ENCODE measurements at regions not wholly inside any gene's neighbourhood (a gene's known extent, or its start where the extent isn't known, plus 50 kb on each side); places are given as distances from the start of the nearest gene placed in this dataset.
A peak's percentile ranks its signal among the peaks of the same experiment; 100 is the strongest.
"Not testable (repeated sequence)": the region's sequence is repeated elsewhere in the genome, so short reads cannot be mapped to it uniquely, and the experiment has no call there.

DNA sequence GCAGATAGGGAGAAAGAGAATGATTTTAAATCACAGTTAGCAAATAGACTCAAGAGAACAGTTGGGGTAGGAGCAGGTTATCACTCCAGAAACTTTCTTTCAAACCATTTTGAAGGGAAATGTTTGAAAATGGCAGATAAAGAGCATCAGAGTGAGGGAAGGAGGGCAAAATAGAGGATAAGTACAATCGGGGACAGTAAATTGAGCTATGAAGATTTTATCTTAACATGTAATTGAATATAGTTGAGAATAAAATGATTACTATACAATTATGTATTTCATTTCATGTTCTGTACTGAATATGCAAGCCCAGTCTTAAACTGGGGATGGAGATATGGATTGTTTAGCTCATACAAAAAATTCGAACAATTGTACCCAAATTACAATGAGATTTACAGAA lies 54.0 kb downstream of the MAP10 start:
- ATAC-seq: no peak

- ATAC-seq: no peak
These were observed 55.9 kb downstream of the MAP10 start for GRCh38 chr1:232861107-232861506.

GRCh38 chr1:232863544-232864275 lies 58.5 kb downstream of the MAP10 start:
- ATAC-seq: no peak

- ATAC-seq: no peak
These were observed 60.1 kb downstream of the MAP10 start for GRCh38 chr1:232865102-232865931.

DNA sequence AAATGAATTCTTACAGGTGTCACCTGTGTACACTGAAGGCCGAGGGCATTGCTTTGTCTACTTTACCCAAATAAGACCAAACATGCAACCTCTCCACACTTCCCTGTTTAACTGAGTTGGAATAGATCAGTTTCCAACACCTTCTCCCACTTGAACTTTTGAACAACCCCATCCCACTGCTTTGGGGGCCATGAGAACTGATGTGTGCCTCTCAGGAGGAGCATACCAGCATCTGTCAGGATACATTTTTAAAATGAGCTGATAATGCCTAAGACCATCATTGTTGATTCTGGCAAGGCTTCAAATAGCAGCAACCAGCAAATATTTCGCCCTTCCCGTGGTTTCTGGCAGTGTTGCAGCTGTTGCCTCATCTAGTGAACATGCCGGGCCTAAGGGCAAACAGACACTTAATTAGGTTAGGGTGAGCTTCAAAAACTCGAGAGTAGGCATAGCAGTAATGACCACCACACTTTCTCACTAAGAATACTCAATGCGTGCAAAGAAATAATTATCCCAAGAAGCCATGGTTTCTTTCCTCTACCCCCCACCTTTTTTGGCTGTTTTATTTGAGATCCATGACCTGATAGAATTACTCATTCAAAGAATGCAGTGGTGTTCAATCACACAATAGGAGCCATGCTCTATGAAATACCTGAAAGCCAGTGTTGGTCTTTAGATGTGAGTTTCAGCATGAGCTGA lies 63.7 kb downstream of the MAP10 start:
- peak; percentile 46 for ATAC-seq

DNA sequence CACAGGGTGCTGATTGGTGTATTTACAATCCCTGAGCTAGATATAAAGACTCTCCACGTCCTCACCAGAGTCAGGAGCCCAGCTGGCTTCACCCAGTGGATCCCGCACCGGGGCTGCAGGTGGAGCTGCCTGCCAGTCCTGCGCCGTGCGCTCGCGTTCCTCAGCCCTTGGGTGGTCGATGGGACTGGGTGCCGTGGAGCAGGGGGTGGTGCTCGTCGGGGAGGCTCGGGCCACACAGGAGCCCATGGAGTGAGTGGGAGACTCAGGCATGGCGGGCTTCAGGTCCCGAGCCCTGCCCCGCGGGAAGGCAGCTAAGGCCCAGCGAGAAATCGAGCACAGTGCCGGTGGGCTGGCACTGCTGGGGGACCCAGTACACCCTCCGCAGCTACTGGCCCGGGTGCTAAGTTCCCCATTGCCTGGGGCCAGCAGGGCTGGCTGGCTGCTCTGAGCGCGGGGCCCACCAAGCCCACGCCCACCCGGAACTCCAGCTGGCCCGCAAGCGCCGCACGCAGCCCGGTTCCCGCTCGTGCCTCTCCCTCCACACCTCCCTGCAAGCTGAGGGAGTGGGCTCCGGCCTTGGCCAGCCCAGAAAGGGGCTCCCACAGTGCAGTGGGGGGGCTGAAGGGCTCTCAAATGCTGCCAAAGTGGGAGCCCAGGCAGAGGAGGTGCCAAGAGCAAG lies 66.2 kb downstream of the MAP10 start:
- ATAC-seq: not testable (repeated sequence)

GRCh38 chr1:232872284-232872683 lies 67.1 kb downstream of the MAP10 start:
- no peak for ATAC-seq

DNA sequence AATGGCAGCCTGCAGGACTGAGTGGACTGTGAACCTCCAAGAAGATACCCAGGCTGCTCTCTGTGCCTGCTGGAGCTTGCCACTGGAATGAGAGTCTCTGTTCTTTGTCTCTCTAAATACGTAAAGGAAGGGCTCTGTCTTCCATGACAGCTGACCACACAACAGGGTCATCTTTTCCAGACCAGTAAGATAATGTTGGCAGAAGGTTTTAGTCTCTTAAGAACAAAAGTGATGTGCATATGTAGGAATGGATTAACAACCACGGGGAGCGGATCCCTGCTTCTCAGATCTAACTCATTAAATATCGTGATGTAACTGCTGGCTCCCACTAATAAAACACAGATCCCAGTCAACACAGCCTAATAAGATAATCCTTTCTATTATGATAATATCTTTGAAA lies 67.5 kb downstream of the MAP10 start:
- no peak for ATAC-seq

GRCh38 chr1:232873412-232873811 lies 68.2 kb downstream of the MAP10 start:
- peak; percentile 51 for ATAC-seq

DNA sequence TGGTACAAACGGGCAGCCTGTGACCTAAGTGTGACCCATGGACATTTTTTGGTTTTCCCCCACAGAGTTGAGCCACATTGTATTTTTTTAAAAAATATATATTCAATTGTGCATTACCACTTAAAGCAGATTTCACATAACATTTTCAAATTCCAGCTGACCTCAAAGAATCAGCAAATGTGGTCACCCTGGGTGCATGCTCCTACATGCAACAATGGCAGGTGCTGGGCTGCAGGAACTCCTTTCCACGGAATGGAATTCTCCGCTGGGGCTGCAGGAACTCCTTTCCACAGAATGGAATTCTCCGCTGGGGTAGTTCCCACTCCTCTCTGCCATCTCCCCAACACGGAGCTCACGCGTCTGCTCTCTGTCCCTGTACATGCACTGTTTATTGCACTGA lies 68.7 kb downstream of the MAP10 start:
- no peak for ATAC-seq

DNA sequence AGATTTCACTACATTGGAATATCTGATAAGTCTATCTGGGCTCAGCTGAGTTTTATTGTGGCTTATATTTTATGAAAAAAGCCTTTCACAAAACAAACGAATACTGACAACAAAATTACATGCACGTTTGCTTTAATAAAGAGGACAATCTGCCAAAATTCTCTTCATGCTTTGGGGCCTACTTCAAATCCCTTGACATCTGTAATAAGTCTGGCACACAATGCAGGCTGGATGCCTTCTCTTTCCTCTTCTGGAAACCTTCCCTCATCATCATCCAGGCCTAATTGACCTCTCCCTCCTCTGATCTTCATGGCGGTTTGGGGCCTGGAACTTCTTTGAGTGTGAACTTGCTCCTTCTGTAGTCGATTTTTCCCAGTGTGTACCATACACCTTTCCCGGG lies 70.3 kb downstream of the MAP10 start:
- no peak for ATAC-seq

DNA sequence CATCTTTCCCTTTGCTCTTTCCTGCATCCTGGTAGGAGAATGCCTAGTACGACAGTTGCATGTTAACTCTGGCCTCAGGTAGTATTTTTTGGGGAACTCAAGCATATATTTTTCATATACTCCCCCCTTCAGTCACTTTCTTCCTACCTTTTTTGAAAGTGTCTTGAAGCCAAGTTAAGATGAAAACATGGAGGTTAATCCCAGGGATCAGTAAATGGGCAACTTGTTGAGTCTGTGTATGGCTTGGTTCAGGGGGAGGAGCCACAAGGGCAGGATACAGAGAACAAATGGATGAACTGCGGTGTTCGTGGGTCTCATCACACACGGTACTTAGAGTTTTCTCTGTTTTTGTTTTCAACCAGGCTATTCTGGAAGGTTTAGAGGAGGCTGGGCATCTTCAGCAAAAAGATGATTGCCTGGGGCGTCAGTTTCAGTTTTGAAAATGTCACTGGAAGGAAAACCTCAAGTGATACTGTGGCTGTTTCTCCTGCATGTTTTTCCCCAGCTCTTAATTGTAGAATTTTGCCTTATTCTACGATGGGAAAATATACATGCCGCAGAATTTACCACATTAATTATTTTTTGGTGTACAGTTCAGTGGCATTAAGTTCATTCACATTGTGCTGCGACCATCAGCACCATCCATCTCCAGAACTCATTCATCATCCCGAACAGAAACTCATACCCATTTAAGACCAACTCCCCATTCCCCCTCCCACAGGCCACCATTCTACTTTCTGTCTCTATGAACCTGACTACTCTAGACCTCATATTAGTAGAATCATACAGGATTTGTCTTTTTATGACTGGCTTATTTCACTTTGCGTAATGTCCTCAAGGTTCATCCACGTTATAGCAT lies 71.5 kb downstream of the MAP10 start:
- no peak for ATAC-seq

GRCh38 chr1:232877365-232878028 lies 72.3 kb downstream of the MAP10 start:
- ATAC-seq: no peak

GRCh38 chr1:232878086-232878485 lies 72.3 kb upstream of the NTPCR start:
- ATAC-seq: no peak

GRCh38 chr1:232880354-232880753 lies 70.1 kb upstream of the NTPCR start:
- ATAC-seq: no peak

DNA sequence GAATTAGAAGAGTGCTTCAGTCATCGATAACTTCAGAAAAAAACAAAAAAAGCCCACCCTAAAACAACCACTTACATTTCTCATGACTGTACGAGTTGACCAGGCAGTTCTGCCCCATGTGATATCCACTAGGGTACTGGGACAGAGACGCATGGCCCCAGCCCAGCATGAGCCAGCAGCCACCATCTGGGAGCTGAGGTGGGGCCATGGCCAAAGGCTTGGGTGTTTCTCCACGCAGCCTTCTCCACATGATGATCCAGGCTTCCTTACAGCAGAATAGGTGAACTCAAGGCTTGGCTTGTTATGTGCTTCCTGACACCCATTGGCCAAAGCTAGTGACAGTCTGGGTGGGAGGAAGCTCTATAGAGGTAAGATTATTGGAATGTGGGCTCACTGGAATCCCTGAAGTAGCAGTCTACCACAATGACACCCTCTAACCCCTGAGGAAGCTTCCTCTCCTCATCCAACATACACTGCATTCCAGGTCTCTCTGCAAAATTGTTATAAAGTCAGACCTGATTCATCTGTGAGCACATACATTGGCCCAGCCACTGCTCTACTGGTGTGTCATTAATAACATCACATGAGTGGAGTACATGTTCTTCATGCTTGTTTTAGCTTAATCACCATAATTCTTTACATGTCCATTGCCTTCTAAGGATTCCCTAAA lies 66.3 kb upstream of the NTPCR start:
- no peak for ATAC-seq

DNA sequence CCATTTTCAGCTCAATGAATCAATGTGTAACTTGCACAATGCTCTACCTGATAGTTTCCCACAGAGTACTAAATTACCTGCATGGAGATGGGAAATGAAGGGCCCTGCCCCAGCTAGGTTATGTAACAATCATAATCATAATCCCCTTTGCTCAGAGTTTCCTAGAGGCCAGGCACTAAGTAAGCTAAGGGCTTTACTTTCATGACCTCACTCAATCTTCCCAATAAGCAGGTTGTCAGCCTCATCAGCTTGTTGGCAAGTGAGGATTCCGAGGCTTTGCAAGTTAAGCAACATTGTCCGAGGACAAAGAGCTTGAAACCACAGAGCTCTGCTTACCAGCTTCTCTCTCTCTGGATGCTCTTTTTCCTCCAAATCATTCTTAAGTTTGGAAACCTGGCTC lies 64.1 kb upstream of the NTPCR start:
- peak; percentile 94 for ATAC-seq

- no peak for ATAC-seq
These were observed 60.0 kb upstream of the NTPCR start for GRCh38 chr1:232890340-232890943.

- no peak for ATAC-seq
These were observed 59.3 kb upstream of the NTPCR start for GRCh38 chr1:232891071-232891470.

GRCh38 chr1:232891656-232892317 lies 58.6 kb upstream of the NTPCR start:
- ATAC-seq: no peak
